RWPE1 (cell line): ENCODE measurements at regions not wholly inside any gene's neighbourhood (a gene's known extent, or its start where the extent isn't known, plus 50 kb on each side); places are given as distances from the start of the nearest gene placed in this dataset.

ENCODE experiments used
- CTCF ChIA-PET: fragments of 350-600 bp; sonication (Branson Sonifier 250); formaldehyde crosslinking; extraction: SDS; loops from one replicate; lab custom pipeline; 2021; lab: Yijun Ruan, JAX
- POLR2A ChIA-PET: fragments of 400-600 bp; formaldehyde crosslinking; extraction: SDS; loops from one replicate; lab custom pipeline; 2020; ENCODE audit warnings: antibody characterized with exemption; ENCODE audit not compliant: low non-redundant PET; lab: Yijun Ruan, JAX
- DNase-seq: peaks from one replicate; pipeline ENCODE4 v3.0.0; 2012; ENCODE audit warnings: low spot score
- H3K27ac ChIP-seq: fragments of 450-650 bp; 2 replicates; pipeline ENCODE4 v1.5.1; 2017
- TF ChIP-seq, protein P1 (sequence below): fragments of 450-650 bp; conservative IDR thresholded peaks from 2 replicates; pipeline ENCODE4 v1.5.1; 2017; ENCODE audit warnings: low read depth, mild to moderate bottlenecking

DNA sequence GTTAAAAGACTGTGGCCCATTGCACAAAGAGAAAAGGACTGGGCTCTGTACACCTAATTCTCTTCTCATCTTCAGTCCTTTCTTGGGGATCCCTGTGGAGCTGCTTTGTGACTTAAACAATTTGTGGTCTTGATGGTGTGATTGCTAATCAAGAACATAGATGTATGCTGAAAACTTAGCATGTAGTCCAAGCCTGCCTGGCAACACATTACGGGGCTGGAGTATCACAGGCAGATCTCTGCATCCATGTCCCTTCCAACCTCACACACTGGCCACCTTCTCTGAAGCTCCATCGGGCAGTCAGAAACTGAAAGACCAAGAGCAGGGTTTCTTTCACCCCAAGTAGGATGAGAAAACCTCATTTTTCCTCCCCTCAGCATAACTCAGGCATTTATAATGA, 69.6 kb upstream of the ARGLU1 start:
- no peak for DNase-seq
- CTCF ChIA-PET, result interaction anchor here (0.7 kb wide), 1 partner anchor 1879 kb away, joined by 6 read pairs; no protein-coding TSS in a partner anchor
- TF ChIP-seq, protein P1, sequence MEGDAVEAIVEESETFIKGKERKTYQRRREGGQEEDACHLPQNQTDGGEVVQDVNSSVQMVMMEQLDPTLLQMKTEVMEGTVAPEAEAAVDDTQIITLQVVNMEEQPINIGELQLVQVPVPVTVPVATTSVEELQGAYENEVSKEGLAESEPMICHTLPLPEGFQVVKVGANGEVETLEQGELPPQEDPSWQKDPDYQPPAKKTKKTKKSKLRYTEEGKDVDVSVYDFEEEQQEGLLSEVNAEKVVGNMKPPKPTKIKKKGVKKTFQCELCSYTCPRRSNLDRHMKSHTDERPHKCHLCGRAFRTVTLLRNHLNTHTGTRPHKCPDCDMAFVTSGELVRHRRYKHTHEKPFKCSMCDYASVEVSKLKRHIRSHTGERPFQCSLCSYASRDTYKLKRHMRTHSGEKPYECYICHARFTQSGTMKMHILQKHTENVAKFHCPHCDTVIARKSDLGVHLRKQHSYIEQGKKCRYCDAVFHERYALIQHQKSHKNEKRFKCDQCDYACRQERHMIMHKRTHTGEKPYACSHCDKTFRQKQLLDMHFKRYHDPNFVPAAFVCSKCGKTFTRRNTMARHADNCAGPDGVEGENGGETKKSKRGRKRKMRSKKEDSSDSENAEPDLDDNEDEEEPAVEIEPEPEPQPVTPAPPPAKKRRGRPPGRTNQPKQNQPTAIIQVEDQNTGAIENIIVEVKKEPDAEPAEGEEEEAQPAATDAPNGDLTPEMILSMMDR, result no peak
- POLR2A ChIA-PET, result no interaction called here
- H3K27ac ChIP-seq, result no peak overlapping the region

DNA sequence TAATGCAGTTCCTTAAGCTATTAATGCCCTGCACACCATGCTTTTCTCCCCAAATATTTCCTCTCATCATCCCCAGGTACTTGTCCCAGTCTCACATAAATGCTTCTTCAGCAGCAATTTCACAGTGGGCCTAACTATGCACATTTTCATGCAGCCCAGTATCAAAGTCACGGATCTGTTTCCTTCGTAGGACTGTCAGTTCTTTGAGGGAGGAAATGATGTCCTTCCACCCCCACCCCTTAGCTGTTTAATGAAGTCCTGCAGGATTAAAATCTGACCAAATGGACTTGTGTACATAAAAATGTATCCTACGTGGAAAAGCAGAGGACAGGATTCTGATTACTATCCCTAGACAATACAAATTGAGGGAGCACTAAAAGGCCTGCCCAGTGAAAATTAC, 68.6 kb upstream of the ARGLU1 start:
- no peak for DNase-seq
- ChIA-PET CTCF (interaction anchor here (0.5 kb wide), 1 partner anchor 59 kb away, joined by 4 read pairs; no protein-coding TSS in a partner anchor), POLR2A (no interaction called here)

DNA sequence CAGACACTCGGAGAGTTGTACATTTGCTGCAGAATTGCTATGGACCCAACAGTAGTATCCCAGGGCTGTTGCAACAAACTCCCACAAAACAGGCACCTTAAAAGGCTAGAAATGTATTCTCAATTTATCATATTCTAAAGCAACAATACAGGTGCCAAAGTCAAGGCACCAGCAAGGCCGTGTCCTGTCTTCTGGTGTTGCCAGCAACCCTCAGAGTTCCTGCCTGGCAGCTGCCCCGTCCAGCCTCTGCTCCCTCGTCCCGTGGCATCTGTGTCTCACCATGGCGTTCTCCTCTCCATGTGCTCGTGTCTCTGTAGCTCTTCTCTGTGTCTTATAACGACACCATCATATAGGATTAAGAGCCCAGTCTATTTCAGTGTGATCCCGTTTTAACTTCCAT, 67.7 kb upstream of the ARGLU1 start:
- POLR2A ChIA-PET, result no interaction called here
- CTCF ChIA-PET, result no interaction called here
- H3K27ac ChIP-seq, result no peak overlapping the region
- TF ChIP-seq, protein P1, result no peak
- no peak for DNase-seq

More for the DNA sequence above, 68.6 kb upstream of the ARGLU1 start:
- TF ChIP-seq, protein P1, result no peak
- H3K27ac ChIP-seq, result no peak overlapping the region

DNA sequence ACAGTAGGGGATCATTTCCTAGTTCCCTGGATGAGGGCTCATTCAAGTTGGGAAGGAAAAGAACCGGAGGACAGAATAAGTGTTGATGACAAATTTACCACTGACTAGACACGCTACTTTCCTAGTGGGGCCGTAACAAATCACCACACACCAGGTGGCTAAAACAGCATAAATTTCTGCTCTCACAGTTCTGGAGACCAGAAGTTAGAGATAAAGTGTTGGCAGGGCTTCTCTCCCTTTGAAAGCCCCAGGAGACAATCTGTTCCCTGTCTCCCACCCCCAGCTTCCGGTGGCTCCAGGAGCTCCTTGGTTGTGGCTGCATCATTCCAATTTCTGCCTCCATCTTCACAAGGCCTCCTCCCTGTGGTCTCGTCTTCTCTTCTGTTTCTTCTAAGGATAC, 65.4 kb upstream of the ARGLU1 start:
- ChIA-PET CTCF (no interaction called here), POLR2A (no interaction called here)
- DNase-seq, result no peak
- no peak overlapping the region for H3K27ac ChIP-seq
- TF ChIP-seq, protein P1, result no peak

DNA sequence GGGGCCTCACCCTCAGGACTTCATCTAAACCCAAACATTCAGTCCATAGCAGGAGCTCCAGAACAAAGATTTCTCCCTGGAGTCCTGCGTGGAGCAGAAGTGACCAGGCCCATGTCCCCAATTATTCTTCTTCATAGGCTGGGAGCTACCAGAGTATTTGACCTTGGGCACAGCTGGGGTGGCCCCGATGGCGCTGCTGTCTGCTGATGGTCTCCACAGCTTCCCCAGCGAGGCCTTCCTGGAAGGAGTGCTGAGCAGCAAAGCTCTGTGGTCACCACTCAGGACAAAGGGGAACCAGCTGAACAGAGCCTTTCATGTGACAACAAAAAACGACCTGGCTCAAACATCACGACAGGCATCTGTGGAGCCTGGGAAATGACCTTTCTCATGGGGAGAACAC, 62.7 kb upstream of the ARGLU1 start:
- ChIA-PET CTCF (interaction anchor here (1.9 kb wide), 1 partner anchor 11 kb away, joined by 5 read pairs; no protein-coding TSS in a partner anchor), POLR2A (no interaction called here)
- no peak overlapping the region for H3K27ac ChIP-seq

DNA sequence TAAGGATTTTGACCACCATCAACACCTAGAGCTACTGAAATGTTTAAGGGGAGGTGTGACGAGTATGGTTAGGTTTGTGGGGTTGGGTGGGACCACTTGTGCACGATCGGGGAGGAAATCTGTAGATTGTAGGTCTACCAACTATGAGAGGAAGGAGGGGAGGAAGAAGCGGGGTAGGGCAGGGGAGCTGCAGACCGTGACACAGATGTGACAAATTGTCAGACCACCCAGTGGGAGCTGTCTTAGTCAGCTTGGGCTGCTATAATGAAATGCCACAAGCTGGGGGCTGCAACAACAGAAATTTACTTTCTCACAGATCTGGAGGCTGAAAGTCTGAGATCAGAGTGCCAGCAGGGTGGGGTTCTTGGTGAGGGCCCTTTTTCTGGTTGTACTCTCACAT, 62.2 kb upstream of the ARGLU1 start:
- TF ChIP-seq, protein P1, result no peak
- POLR2A ChIA-PET, result no interaction called here
- H3K27ac ChIP-seq, result no peak overlapping the region
- CTCF ChIA-PET, result interaction anchor here (1.9 kb wide), 1 partner anchor 10 kb away, joined by 5 read pairs; no protein-coding TSS in a partner anchor
- DNase-seq, result no peak

More for the DNA sequence above, 62.7 kb upstream of the ARGLU1 start:
- DNase-seq, result no peak
- TF ChIP-seq, protein P1, result no peak
